Hepatocyte (in vitro differentiated cells): ENCODE measurements at regions not wholly inside any gene's neighbourhood (a gene's known extent, or its start where the extent isn't known, plus 50 kb on each side); places are given as distances from the start of the nearest gene placed in this dataset.

ENCODE experiments used
- EZH2 ChIP-seq: fragments of 200-600 bp; sonication (generic); IDR thresholded peaks from 2 replicates; pipeline ENCODE4 v1.6.1; 2016; ENCODE audit warnings: antibody characterized with exemption, mild to moderate bottlenecking, borderline replicate concordance
- EZH2phosphoT487 ChIP-seq: fragments of 200-600 bp; sonication (generic); IDR thresholded peaks from one replicate; pipeline ENCODE4 v1.6.1; 2018; ENCODE audit warnings: antibody characterized with exemption, mild to moderate bottlenecking, low read depth, moderate library complexity; ENCODE audit not compliant: unreplicated experiment, severe bottlenecking
- TF ChIP-seq, protein P1 (sequence below): fragments of 200-600 bp; sonication (generic); IDR thresholded peaks from 2 replicates; pipeline ENCODE4 v1.5.1; 2016; ENCODE audit warnings: antibody characterized with exemption, mild to moderate bottlenecking; ENCODE audit not compliant: poor library complexity

DNA sequence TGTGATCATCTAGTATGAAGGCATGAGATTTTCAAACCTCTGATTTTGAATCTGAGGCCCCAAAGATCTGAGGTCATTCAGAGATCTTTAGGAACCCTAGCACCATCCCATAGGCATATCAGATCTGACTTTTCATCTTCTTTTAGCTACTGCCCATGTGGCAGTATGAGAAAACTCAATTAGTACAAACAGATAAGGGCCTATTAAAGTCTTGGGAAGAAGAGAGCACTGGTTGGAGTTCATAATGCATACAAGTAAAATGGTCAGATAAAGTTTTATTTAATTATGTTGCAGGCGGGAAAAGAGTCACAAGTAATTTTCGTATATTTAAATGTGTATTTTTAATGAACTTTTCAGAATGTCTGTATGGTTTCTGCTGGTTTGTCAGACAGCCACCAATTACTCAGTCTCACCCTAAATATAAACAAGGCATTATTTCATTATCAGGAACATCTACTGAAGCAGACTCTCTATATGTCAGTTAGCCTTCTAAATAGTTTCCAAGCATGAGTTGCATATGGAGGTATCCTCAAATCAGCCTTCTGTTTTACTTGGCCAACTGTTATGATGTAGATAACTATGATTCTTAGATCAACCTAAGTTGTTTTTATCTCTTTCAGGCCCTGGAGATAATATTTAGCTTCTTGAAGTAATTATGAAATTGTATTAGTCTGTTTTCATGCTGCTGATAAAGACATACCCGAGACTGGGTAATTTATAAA is 340.3 kb upstream of the TBC1D5 start:
- TF ChIP-seq, protein P1, sequence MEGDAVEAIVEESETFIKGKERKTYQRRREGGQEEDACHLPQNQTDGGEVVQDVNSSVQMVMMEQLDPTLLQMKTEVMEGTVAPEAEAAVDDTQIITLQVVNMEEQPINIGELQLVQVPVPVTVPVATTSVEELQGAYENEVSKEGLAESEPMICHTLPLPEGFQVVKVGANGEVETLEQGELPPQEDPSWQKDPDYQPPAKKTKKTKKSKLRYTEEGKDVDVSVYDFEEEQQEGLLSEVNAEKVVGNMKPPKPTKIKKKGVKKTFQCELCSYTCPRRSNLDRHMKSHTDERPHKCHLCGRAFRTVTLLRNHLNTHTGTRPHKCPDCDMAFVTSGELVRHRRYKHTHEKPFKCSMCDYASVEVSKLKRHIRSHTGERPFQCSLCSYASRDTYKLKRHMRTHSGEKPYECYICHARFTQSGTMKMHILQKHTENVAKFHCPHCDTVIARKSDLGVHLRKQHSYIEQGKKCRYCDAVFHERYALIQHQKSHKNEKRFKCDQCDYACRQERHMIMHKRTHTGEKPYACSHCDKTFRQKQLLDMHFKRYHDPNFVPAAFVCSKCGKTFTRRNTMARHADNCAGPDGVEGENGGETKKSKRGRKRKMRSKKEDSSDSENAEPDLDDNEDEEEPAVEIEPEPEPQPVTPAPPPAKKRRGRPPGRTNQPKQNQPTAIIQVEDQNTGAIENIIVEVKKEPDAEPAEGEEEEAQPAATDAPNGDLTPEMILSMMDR: no peak
- TF ChIP-seq EZH2phosphoT487 (no peak), EZH2 (no peak)
